A673 (cell line): ENCODE measurements at regions not wholly inside any gene's neighbourhood (a gene's known extent, or its start where the extent isn't known, plus 50 kb on each side); places are given as distances from the start of the nearest gene placed in this dataset.

Source experiments
- EZH2 ChIP-seq: fragments of 200-600 bp; sonication (generic); IDR thresholded peaks from 2 replicates; pipeline ENCODE4 v1.6.1; 2017; ENCODE audit warnings: borderline replicate concordance, low read depth, mild to moderate bottlenecking, mixed read lengths, antibody characterized with exemption, low read length; ENCODE audit not compliant: poor library complexity, severe bottlenecking
- TF ChIP-seq, protein P1 (sequence below): fragments of 300-800, 200-600 bp; sonication (generic); conservative IDR thresholded peaks from 2 replicates; pipeline ENCODE4 v1.5.1; 2017; ENCODE audit warnings: low read depth, mild to moderate bottlenecking, antibody characterized with exemption, low read length, moderate library complexity, mixed read lengths

DNA sequence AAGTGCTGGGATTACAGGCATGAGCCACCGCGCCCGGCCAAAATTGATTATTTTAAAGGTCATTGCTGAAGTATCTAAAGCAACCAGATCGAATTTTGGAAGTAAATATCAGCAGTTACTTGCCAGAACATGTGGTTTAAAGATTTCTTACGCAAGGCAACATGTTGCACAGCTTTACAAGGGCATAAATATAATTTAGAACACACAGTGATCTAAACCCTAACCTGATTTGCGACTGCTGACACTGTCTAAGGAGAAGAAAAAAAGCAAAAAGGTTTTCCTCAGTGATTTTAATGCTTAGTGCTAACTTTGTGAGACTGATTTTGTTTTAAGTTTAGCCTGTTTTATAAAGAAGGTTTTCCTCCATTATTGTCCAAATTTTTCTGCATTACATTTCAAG, 569.9 kb upstream of the LINC00305 start:
- TF ChIP-seq, protein P1, sequence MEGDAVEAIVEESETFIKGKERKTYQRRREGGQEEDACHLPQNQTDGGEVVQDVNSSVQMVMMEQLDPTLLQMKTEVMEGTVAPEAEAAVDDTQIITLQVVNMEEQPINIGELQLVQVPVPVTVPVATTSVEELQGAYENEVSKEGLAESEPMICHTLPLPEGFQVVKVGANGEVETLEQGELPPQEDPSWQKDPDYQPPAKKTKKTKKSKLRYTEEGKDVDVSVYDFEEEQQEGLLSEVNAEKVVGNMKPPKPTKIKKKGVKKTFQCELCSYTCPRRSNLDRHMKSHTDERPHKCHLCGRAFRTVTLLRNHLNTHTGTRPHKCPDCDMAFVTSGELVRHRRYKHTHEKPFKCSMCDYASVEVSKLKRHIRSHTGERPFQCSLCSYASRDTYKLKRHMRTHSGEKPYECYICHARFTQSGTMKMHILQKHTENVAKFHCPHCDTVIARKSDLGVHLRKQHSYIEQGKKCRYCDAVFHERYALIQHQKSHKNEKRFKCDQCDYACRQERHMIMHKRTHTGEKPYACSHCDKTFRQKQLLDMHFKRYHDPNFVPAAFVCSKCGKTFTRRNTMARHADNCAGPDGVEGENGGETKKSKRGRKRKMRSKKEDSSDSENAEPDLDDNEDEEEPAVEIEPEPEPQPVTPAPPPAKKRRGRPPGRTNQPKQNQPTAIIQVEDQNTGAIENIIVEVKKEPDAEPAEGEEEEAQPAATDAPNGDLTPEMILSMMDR, result no peak
- TF ChIP-seq EZH2, result no peak
